IMR-90 (cell line): ENCODE measurements at regions not wholly inside any gene's neighbourhood (a gene's known extent, or its start where the extent isn't known, plus 50 kb on each side); places are given as distances from the start of the nearest gene placed in this dataset.

Experiments used
- ATAC-seq: fragments of 200-7000 bp; cut with Tn5 transposase; 2 replicates; pipeline ENCODE4 v1.9.1; 2020; ENCODE audit warnings: low read depth, mild to moderate bottlenecking, moderate library complexity
- BruUV-seq: library from RNA; stranded (reverse); fragments of 400-500 nt; replicated peaks from 2 replicates; lab custom pipeline; 2021; lab: Mats Ljungman, UMichigan
- CTCF ChIA-PET: fragments of 300-600 bp; formaldehyde crosslinking; extraction: SDS; loops from one replicate; lab custom pipeline; 2021; ENCODE audit warnings: antibody characterized with exemption; lab: Yijun Ruan, JAX
- POLR2A ChIA-PET: fragments of 300-600 bp; sonication (Branson Sonifier 250); formaldehyde crosslinking; loops from one replicate; lab custom pipeline; 2022; ENCODE audit warnings: antibody characterized with exemption; ENCODE audit not compliant: unreplicated experiment; lab: Charles Lee
- DNase-seq: peaks from one replicate; pipeline ENCODE4 v3.0.0; 2013
- H2AFZ ChIP-seq: replicated peaks from 2 replicates; pipeline ENCODE3; 2013; ENCODE audit warnings: low read length, mild to moderate bottlenecking; ENCODE audit not compliant: poor library complexity
- H2AK5ac ChIP-seq: 2 replicates; pipeline ENCODE4 v1.6.1; 2013; ENCODE audit warnings: low read depth, low read length, inconsistent platforms
- H2AK9ac ChIP-seq: replicated peaks from 2 replicates; pipeline ENCODE3; 2013; ENCODE audit warnings: mild to moderate bottlenecking, low read depth, low read length, moderate library complexity; ENCODE audit not compliant: poor library complexity
- H2BK120ac ChIP-seq: 2 replicates; pipeline ENCODE4 v1.6.1; 2013; ENCODE audit warnings: low read depth, low read length, inconsistent platforms
- H2BK15ac ChIP-seq: 3 replicates; pipeline ENCODE4 v1.6.1; 2013; ENCODE audit warnings: low read depth, low read length, inconsistent platforms
- H2BK20ac ChIP-seq: 2 replicates; pipeline ENCODE4 v1.6.1; 2013; ENCODE audit warnings: low read depth, mild to moderate bottlenecking, inconsistent platforms, low read length, moderate library complexity
- H2BK5ac ChIP-seq: 2 replicates; pipeline ENCODE4 v1.6.1; 2013; ENCODE audit warnings: mild to moderate bottlenecking, low read depth, low read length, inconsistent platforms; ENCODE audit not compliant: poor library complexity, severe bottlenecking
- H3K14ac ChIP-seq: replicated peaks from 2 replicates; pipeline ENCODE4 v1.6.1; 2013; ENCODE audit warnings: low read depth, low read length, inconsistent platforms
- H3K18ac ChIP-seq: 2 replicates; pipeline ENCODE4 v1.6.1; 2013; ENCODE audit warnings: low read depth, low read length, control low read depth
- H3K23ac ChIP-seq: 2 replicates; pipeline ENCODE4 v1.6.1; 2013; ENCODE audit warnings: low read depth, low read length, inconsistent platforms
- H3K27ac ChIP-seq: 2 replicates; pipeline ENCODE4 v1.5.1; 2013; ENCODE audit warnings: mild to moderate bottlenecking, control low read depth, low read length; ENCODE audit not compliant: insufficient read depth
- H3K27me3 ChIP-seq: 2 replicates; pipeline ENCODE4 v1.6.1; 2013; ENCODE audit warnings: low read length; ENCODE audit not compliant: control insufficient read depth, insufficient read depth
- H3K36me3 ChIP-seq: 2 replicates; pipeline ENCODE4 v1.6.1; 2013; ENCODE audit warnings: low read length, mixed read lengths; ENCODE audit not compliant: control insufficient read depth, insufficient read depth
- H3K4ac ChIP-seq: 2 replicates; pipeline ENCODE4 v1.6.1; 2013; ENCODE audit warnings: low read depth, low read length, inconsistent platforms
- H3K4me1 ChIP-seq: 2 replicates; pipeline ENCODE4 v1.6.1; 2013; ENCODE audit warnings: low read length, mixed read lengths; ENCODE audit not compliant: control insufficient read depth, insufficient read depth
- H3K4me2 ChIP-seq: 2 replicates; pipeline ENCODE4 v1.6.1; 2013; ENCODE audit warnings: low read depth, mild to moderate bottlenecking, control low read depth, low read length, moderate library complexity
- H3K4me3 ChIP-seq: 2 replicates; pipeline ENCODE4 v1.5.1; 2013; ENCODE audit warnings: low read depth, mild to moderate bottlenecking, control low read depth, low read length, moderate library complexity; ENCODE audit not compliant: insufficient read depth
- H3K56ac ChIP-seq: 2 replicates; pipeline ENCODE4 v1.6.1; 2013; ENCODE audit warnings: low read length, inconsistent platforms; ENCODE audit not compliant: insufficient read depth; ENCODE audit errors: extremely low read depth
- H3K79me1 ChIP-seq, 2 experiments: 2 replicates each; pipeline ENCODE4 v1.6.1; 2013; ENCODE audit warnings: low read length in 2 of 2, inconsistent platforms in 1 of 2, low read depth in 1 of 2
- H3K9ac ChIP-seq: 2 replicates; pipeline ENCODE4 v1.6.1; 2013; ENCODE audit warnings: low read depth, low read length, control low read depth
- H3K9me1 ChIP-seq: 2 replicates; pipeline ENCODE4 v1.6.1; 2013; ENCODE audit warnings: low read length, inconsistent platforms; ENCODE audit not compliant: insufficient read depth
- H3K9me3 ChIP-seq: 2 replicates; pipeline ENCODE4 v1.6.1; 2013; ENCODE audit warnings: low read length; ENCODE audit not compliant: control insufficient read depth, insufficient read depth
- H4K20me1 ChIP-seq: 2 replicates; pipeline ENCODE4 v1.6.1; 2013; ENCODE audit warnings: low read length, inconsistent platforms; ENCODE audit not compliant: insufficient read depth
- H4K5ac ChIP-seq: 2 replicates; pipeline ENCODE4 v1.6.1; 2013; ENCODE audit warnings: mild to moderate bottlenecking, low read depth, low read length, control low read depth
- H4K8ac ChIP-seq, 2 experiments: 2 replicates each; pipeline ENCODE4 v1.6.1; 2013; ENCODE audit warnings: low read depth in 2 of 2, low read length in 2 of 2, control low read depth in 1 of 2, inconsistent platforms in 1 of 2
- H4K91ac ChIP-seq: 2 replicates; pipeline ENCODE4 v1.6.1; 2013; ENCODE audit warnings: low read depth, low read length, inconsistent platforms; ENCODE audit not compliant: insufficient read depth
- MAZ ChIP-seq: IDR thresholded peaks from 2 replicates; pipeline ENCODE4 v1.6.1; 2012; ENCODE audit warnings: low read depth, mild to moderate bottlenecking, low read length, improper control_type of control experiment, moderate library complexity, borderline replicate concordance
- POLR2A ChIP-seq: IDR thresholded peaks from 2 replicates; pipeline ENCODE4 v1.6.1; 2012; ENCODE audit warnings: mild to moderate bottlenecking, low read depth, low read length
- RFX5 ChIP-seq: IDR thresholded peaks from 2 replicates; pipeline ENCODE4 v1.8.0; 2012; ENCODE audit warnings: low read depth, mild to moderate bottlenecking, low read length, moderate library complexity
- SMC3 ChIP-seq: fragments of 150-350 bp; IDR thresholded peaks from 2 replicates; pipeline ENCODE4 v1.6.1; 2016; ENCODE audit warnings: low read depth, mild to moderate bottlenecking, antibody characterized with exemption, low read length, moderate library complexity
- WGBS, 2 experiments: methylation state at CpG; one replicate each; pipeline versions ENCODE4 v1.1.5 to v1.1.7; 2013; ENCODE audit warnings: missing lambda C conversion rate in 2 of 2; ENCODE audit not compliant: insufficient read length in 1 of 2; ENCODE audit errors: extremely low coverage in 2 of 2; 5-methylcytosine and 5-hydroxymethylcytosine counted together
- dilution Hi-C: fragments of 300-500 bp; cut with HindIII; formaldehyde crosslinking; loops from one replicate; pipeline ENCODE4 v1.14.3; 2018; ENCODE audit warnings: low sequenced_read_pairs; ENCODE audit not compliant: unreplicated experiment
- in situ Hi-C: fragments of 300-500 bp; cut with MboI; formaldehyde crosslinking; loops from 3 replicates; pipeline ENCODE4 v1.14.3; 2019; ENCODE audit warnings: low sequenced_read_pairs, inconsistent platforms, mixed read lengths
- intact Hi-C: fragments of 100-400 bp; cut with micrococcal nuclease; formaldehyde crosslinking; loops from 2 replicates; pipeline ENCODE4 v1.10.0; 2022
- TF ChIP-seq, protein P1 (sequence below): fragments of 150-350 bp; IDR thresholded peaks from 2 replicates; pipeline ENCODE4 v1.6.1; 2017; ENCODE audit warnings: mild to moderate bottlenecking, antibody characterized with exemption, low read length, low read depth

DNA sequence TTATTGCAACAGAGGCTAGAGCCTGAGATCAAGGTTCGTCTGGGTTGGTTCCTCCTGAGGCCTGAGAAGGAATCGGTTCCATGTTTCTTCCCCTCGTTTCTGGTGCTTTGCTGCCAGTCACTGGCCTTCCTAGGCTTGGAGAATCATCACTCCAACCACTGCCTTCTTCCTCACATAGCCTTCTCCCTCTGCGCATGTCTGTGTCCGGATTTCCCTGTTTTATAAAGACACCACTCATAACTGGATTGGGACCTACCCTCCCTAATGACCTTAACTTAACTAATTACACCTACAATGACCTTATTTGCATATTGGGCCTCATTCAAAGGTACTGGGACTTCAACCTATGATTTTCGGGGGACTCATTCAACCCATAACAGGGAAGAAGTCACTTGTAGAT lies 119.8 kb upstream of the CCDC68 start:
- H2AK9ac ChIP-seq = no peak overlapping the region
- dilution Hi-C loops = no loop called here
- DNase-seq (no peak), ATAC-seq (no peak)
- H3K9me3 ChIP-seq = no peaks in the 10 kb centered on the region
- in situ Hi-C loops = no loop called here
- no peak overlapping the region for H3K56ac ChIP-seq
- no peak overlapping the region for H2AFZ ChIP-seq
- 100% methylated on average over 2 of the region's 6 CpGs; no CpG with 5 or more reads in 1 of the 2 experiments for WGBS, 2 experiments
- no peak overlapping the region for H3K4me2 ChIP-seq
- peaks cover 5% of the 10 kb centered on the region for H3K27me3 ChIP-seq
- H3K9me1 ChIP-seq = no peaks in the 10 kb centered on the region
- no peak overlapping the region for H3K18ac ChIP-seq
- intact Hi-C loops = no loop called here
- TF ChIP-seq RFX5 (no peak), SMC3 (no peak), MAZ (no peak), POLR2A (no peak)
- TF ChIP-seq, protein P1, sequence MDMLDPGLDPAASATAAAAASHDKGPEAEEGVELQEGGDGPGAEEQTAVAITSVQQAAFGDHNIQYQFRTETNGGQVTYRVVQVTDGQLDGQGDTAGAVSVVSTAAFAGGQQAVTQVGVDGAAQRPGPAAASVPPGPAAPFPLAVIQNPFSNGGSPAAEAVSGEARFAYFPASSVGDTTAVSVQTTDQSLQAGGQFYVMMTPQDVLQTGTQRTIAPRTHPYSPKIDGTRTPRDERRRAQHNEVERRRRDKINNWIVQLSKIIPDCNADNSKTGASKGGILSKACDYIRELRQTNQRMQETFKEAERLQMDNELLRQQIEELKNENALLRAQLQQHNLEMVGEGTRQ = no peak
- POLR2A ChIA-PET = no interaction called here
- CTCF ChIA-PET = no interaction called here
- no peak overlapping the region for H3K27ac ChIP-seq
- no peaks in the 10 kb centered on the region for H3K4me1 ChIP-seq
- H3K4ac ChIP-seq = no peak overlapping the region
- H3K79me1 ChIP-seq = no peaks in the 10 kb centered on the region
- H3K36me3 ChIP-seq = no peaks in the 10 kb centered on the region
- no peak overlapping the region for H2AK5ac ChIP-seq
- H3K4me3 ChIP-seq = no peak overlapping the region
- H4K20me1 ChIP-seq = no peaks in the 10 kb centered on the region
- no peak overlapping the region for H4K8ac ChIP-seq
- H3K14ac ChIP-seq = no peak overlapping the region
- no peak overlapping the region for H2BK20ac ChIP-seq
- H4K5ac ChIP-seq = no peak overlapping the region
- no peak overlapping the region for H2BK15ac ChIP-seq
- BruUV-seq = no TSS peak
- H3K9ac ChIP-seq = no peak overlapping the region
- H3K23ac ChIP-seq = no peak overlapping the region
- H2BK120ac ChIP-seq = no peak overlapping the region
- H2BK5ac ChIP-seq = no peak overlapping the region
- no peak overlapping the region for H4K91ac ChIP-seq
